PFSK-1 (cell line): ENCODE measurements at regions not wholly inside any gene's neighbourhood (a gene's known extent, or its start where the extent isn't known, plus 50 kb on each side); places are given as distances from the start of the nearest gene placed in this dataset.

Source experiments
- POLR2AphosphoS5 ChIP-seq: IDR thresholded peaks from 2 replicates; pipeline ENCODE4 v1.6.1; 2012; ENCODE audit warnings: low read depth, mild to moderate bottlenecking, control low read depth, low read length, moderate library complexity
- TAF1 ChIP-seq: IDR thresholded peaks from 2 replicates; pipeline ENCODE4 v1.6.1; 2012; ENCODE audit warnings: low read length, control low read depth, borderline replicate concordance; ENCODE audit not compliant: insufficient read depth

- no peak for TF ChIP-seq POLR2AphosphoS5
- no peak for TF ChIP-seq TAF1
Observed at GRCh38 chr11:92482492-92483060, 258.0 kb downstream of the FAT3 start.
